Transverse colon (tissue), 4 donors: ENCODE measurements at regions not wholly inside any gene's neighbourhood (a gene's known extent, or its start where the extent isn't known, plus 50 kb on each side); places are given as distances from the start of the nearest gene placed in this dataset.

Source experiments
- DNase-seq: peaks from one replicate; pipeline ENCODE4 v3.0.0-alpha.2; 2019
- H3K27ac ChIP-seq, 4 donors: fragments of 200-600 bp; sonication (generic); 2 replicates each; pipeline ENCODE4 v1.5.1; 2016 to 2018; ENCODE audit warnings: inconsistent platforms in 4 of 4
- H3K27me3 ChIP-seq: fragments of 200-600 bp; sonication (generic); 2 replicates; pipeline ENCODE4 v1.5.1; 2017; ENCODE audit warnings: inconsistent platforms
- H3K36me3 ChIP-seq, 4 donors: fragments of 200-600 bp; sonication (generic); 2 replicates each; pipeline ENCODE4 v1.5.1; 2017 to 2019; ENCODE audit warnings: inconsistent platforms in 4 of 4
- H3K4me1 ChIP-seq, 4 donors: fragments of 200-600 bp; sonication (generic); 2 replicates each; pipeline ENCODE4 v1.5.1; 2017 to 2020; ENCODE audit warnings: inconsistent platforms in 4 of 4
- H3K4me3 ChIP-seq, 4 donors: fragments of 200-600 bp; sonication (generic); 1 replicate in 1 of 4; 2 replicates in 3 of 4; pipeline versions ENCODE4 v1.5.1 to v1.6.1; 2017 to 2019; ENCODE audit warnings: inconsistent platforms in 4 of 4
- H3K9me3 ChIP-seq, 2 donors: fragments of 200-600 bp; sonication (generic); 2 replicates each; pipeline ENCODE4 v1.5.1; 2017 to 2019; ENCODE audit warnings: inconsistent platforms in 2 of 2
- CTCF ChIP-seq, 5 experiments: fragments of 200-600 bp in 3 of 5; fragments of 450-650 bp in 2 of 5; sonication (generic) in 3 of 5; IDR thresholded peaks; 1 replicate in 2 of 5; 2 replicates in 3 of 5; pipeline ENCODE4 v1.5.1; 2016 to 2017; ENCODE audit warnings: antibody characterized with exemption in 5 of 5, inconsistent platforms in 3 of 5, mild to moderate bottlenecking in 2 of 5, moderate library complexity in 1 of 5
- EP300 ChIP-seq: sonication (generic); formaldehyde crosslinking; IDR thresholded peaks from one replicate; pipeline ENCODE4 v1.6.1; 2017; ENCODE audit warnings: antibody characterized with exemption, low read depth
- POLR2A ChIP-seq: fragments of 450-650 bp; IDR thresholded peaks from one replicate; pipeline ENCODE4 v1.6.1; 2016; ENCODE audit warnings: antibody characterized with exemption, mild to moderate bottlenecking, moderate library complexity
- POLR2AphosphoS5 ChIP-seq, 3 donors: sonication (generic); formaldehyde crosslinking; IDR thresholded peaks; one replicate each; pipeline ENCODE4 v1.6.1; 2016; ENCODE audit warnings: antibody characterized with exemption in 3 of 3
- WGBS, 2 donors: methylation state at CpG; one replicate each; pipeline ENCODE4 v1.1.5; 2018; ENCODE audit warnings: low coverage in 1 of 2; 5-methylcytosine and 5-hydroxymethylcytosine counted together
- in situ Hi-C, 4 donors: fragments of 200-750 bp; cut with MboI; loops; one replicate each; pipeline versions ENCODE4 v1.15.0 to v1.15.1; 2017; ENCODE audit warnings: low sequenced_read_pairs in 3 of 4, low pct_ligation_motif_present in 1 of 4, low pct_unique_long_range_greater_than_20kb in 1 of 4
- intact Hi-C: fragments of 100-400 bp; cut with DNase I; formaldehyde crosslinking; loops from one replicate; pipeline ENCODE4 v1.15.1; 2023; ENCODE audit warnings: low total_unique reads

DNA sequence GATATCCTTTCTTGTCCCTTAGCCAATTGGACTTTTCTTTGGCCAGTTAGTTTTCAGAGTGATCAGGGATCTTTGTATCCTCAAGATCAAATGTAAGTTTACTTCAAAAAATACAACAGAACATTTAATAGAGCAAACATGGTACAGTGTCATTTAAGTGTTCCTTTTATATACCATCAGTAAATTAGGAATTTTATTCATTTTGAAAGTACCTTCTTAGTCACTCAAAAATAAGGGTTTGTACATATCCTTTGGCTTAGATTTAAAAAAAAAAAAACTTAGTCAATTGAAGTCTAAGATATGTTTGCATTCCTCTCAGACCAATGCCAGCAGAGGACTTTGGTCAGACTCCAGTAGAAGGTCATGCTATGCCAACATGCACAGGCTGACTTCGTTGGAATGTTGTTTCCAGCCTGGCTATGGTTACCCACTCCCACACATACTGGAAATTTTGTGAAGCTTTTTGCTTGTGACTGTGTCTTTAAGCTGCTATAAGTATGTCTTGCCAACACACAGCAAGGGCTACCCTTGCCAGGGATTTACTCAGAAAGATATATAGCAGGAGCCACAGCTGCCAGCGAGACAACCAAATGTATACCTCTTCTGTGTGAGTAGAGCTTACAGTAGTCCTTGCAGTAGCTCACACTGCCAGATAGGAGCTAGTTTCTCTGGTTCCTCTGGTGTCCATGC, 81.5 kb upstream of the LRIF1 start:
- intact Hi-C loops = no loop called here
- Histone ChIP-seq H3K36me3 (no peaks in the 10 kb centered on the region), H3K9me3 (no peaks in the 10 kb centered on the region), H3K27ac (no peak overlapping the region), H3K27me3 (no peaks in the 10 kb centered on the region), H3K4me1 (no peaks in the 10 kb centered on the region), H3K4me3 (no peak overlapping the region)
- WGBS, 2 donors = 13 to 19% methylated on average over 1 to 2 of the region's 2 CpGs
- no peak for DNase-seq
- TF ChIP-seq POLR2A (no peak), EP300 (no peak), CTCF (IDR thresholded peaks at IDR 0.05) (no peak), POLR2AphosphoS5 (IDR thresholded peaks at IDR 0.05) (no peak)
- in situ Hi-C loops = loop anchor here in 1 of 4 donors (25.0 kb wide), 1 partner anchor 342 kb away; no protein-coding TSS in a partner anchor

- Histone ChIP-seq H3K4me3 (no peak overlapping the region), H3K27ac (no peak overlapping the region), H3K27me3 (no peaks in the 10 kb centered on the region), H3K4me1 (no peaks in the 10 kb centered on the region), H3K9me3 (no peaks in the 10 kb centered on the region), H3K36me3 (no peaks in the 10 kb centered on the region)
- intact Hi-C loops = no loop called here
- in situ Hi-C loops = loop anchor here in 1 of 4 donors (25.0 kb wide), 1 partner anchor 355 kb away; no protein-coding TSS in a partner anchor
- whole genome bisulfite sequencing, 2 donors = 27 to 29% methylated on average over 8 to 9 of the region's 9 CpGs
- peak; percentile 9 for DNase-seq
- TF ChIP-seq CTCF (IDR thresholded peaks at IDR 0.05) (peak; percentile 59 to 88 (median 86)), EP300 (no peak)
Measured at GRCh38 chr1:111032295-111032897, 68.7 kb upstream of the LRIF1 start.

DNA sequence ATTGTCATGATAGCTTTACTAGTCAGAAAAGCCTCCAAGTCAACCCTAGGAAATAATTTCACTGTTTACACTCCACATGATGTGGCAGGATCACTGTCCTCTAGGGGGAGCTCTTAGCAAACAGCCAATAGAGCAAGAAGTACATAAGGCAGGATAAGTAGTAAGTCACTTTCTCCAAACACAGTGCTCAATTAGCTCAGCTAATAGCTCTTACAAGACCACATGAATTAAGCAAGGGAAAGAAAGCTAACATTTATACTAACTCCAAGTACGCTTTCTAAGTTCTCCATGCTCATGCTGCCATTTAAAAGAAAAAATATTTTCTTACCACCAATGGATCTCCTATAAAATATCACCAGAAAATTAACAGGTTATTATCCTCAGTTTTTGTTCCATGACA, 66.9 kb upstream of the LRIF1 start:
- no peaks in the 10 kb centered on the region for H3K4me1 ChIP-seq
- no peaks in the 10 kb centered on the region for H3K27me3 ChIP-seq
- H3K27ac ChIP-seq = no peak overlapping the region
- intact Hi-C loops (no loop called here), in situ Hi-C loops (loop anchor here in 1 of 4 donors (25.0 kb wide), 1 partner anchor 357 kb away; no protein-coding TSS in a partner anchor)
- H3K36me3 ChIP-seq = no peaks in the 10 kb centered on the region
- no peaks in the 10 kb centered on the region for H3K9me3 ChIP-seq
- WGBS, 2 donors = 67 to 70% methylated on average over 1 of the region's 1 CpG
- DNase-seq = peak; percentile 48
- TF ChIP-seq CTCF (IDR thresholded peaks at IDR 0.05) = peak; percentile 43 to 68 (median 57)
- TF ChIP-seq EP300 = no peak
- no peak for TF ChIP-seq POLR2AphosphoS5 (IDR thresholded peaks at IDR 0.05)
- no peak overlapping the region for H3K4me3 ChIP-seq

DNA sequence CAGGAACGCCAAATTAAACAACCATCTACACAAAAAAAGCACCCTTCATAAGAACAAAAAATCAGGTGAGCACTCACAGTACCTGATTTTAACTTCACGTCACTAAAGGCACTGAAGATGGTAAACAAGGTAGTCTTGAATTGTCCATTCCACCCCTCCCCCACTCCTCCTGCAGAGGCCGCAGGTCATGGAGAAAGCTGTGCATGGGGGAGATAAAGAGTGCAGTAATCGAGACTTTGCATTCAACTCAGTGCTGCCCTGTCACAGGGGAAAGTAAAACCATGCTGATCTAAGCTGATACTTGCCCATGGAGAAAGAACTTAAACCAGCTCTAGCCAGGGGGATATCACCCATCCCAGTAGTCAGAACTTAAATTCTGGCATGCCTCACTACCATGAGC, 61.4 kb upstream of the LRIF1 start:
- Histone ChIP-seq H3K9me3 (no peaks in the 10 kb centered on the region), H3K27me3 (peaks cover 3% of the 10 kb centered on the region), H3K27ac (no peak overlapping the region), H3K4me3 (no peak overlapping the region), H3K36me3 (no peaks in the 10 kb centered on the region), H3K4me1 (no peaks in the 10 kb centered on the region)
- intact Hi-C loops (no loop called here), in situ Hi-C loops (loop anchor here in 1 of 4 donors (25.0 kb wide), 1 partner anchor 362 kb away; no protein-coding TSS in a partner anchor)
- no peak for DNase-seq
- TF ChIP-seq EP300 = no peak
- no peak for TF ChIP-seq POLR2A
- no peak for TF ChIP-seq CTCF (IDR thresholded peaks at IDR 0.05)
- no peak for TF ChIP-seq POLR2AphosphoS5 (IDR thresholded peaks at IDR 0.05)
- WGBS, 2 donors = 64 to 76% methylated on average over 2 to 4 of the region's 4 CpGs
